ENCODE measurements at regions not wholly inside any gene's neighbourhood (a gene's known extent, or its start where the extent isn't known, plus 50 kb on each side); places are given as distances from the start of the nearest gene placed in this dataset.

- TF ChIP-seq POLR2A (IDR thresholded peaks at IDR 0.05): no peak
- TF ChIP-seq CTCF (IDR thresholded peaks at IDR 0.05): no peak
These were observed 94.7 kb upstream of the TGFBR2 start for GRCh38 chr3:30511524-30512251.
